HG02623 (cell line): ENCODE measurements at regions not wholly inside any gene's neighbourhood (a gene's known extent, or its start where the extent isn't known, plus 50 kb on each side); places are given as distances from the start of the nearest gene placed in this dataset.

Source experiments
- ATAC-seq: cut with Tn5 transposase; IDR thresholded peaks from one replicate; pipeline ENCODE4 v1.9.1; 2021; ENCODE audit warnings: moderate library complexity; ENCODE audit not compliant: unreplicated experiment

DNA sequence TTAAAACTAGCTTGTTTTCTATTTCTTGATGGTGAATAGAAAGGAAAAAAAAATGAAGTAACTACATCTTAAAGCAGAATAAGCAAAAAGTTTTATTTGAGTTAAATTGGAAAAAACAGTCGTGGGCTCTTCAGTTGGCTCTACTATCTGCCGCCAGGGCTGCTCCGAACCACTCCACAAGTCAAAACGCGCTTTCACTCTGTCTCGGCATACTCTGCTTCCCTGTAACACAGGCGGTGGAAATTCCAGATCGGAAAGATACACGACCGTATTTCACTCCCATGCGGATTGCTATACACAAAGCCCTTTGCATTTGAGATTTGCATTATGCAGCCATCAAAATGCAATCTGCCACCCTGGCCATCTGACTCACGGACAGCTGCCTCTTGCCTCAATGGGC is 505.6 kb downstream of the IRX1 start:
- ATAC-seq = no peak

- no peak for ATAC-seq
Observed at GRCh38 chr5:4104831-4105597, 509.4 kb downstream of the IRX1 start.

DNA sequence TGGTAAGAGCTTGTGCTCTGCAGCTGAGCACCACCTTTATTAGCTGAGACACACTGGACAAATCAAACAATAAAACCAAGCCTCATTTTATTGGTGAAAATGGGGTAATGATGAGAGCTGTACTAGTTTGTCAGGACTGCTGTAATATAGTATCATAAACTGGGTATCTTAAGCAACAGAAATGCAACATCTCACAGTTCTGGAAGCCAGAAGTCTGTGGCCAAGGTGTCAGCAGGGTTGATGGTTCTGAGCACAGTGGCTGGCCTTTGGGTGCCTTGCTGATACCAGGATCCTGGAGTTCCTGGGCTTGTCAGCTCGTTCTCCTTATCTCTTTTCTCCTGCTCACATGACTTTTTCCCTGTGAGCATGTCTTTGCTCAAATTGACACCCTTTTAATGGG is 513.1 kb downstream of the IRX1 start:
- no peak for ATAC-seq

DNA sequence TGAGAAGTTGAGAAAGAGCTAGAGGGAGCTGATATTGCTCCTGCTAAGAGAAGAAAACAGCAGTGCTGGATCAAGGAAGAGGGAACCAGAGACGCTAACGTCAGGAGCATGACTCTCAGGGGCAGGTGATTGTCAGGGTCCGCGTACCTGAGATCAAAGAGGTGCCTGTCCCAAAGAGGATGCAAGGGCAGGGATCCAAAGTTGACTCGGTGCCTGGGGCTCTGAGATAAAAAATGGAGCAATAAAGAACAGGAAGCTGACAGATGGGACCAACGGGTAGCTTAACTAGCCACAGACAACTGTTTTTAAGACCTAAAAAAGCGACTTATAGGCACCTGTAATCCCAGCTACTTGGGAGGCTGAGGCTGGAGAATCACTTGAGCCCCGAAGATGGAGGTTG is 517.8 kb downstream of the IRX1 start:
- ATAC-seq = no peak

DNA sequence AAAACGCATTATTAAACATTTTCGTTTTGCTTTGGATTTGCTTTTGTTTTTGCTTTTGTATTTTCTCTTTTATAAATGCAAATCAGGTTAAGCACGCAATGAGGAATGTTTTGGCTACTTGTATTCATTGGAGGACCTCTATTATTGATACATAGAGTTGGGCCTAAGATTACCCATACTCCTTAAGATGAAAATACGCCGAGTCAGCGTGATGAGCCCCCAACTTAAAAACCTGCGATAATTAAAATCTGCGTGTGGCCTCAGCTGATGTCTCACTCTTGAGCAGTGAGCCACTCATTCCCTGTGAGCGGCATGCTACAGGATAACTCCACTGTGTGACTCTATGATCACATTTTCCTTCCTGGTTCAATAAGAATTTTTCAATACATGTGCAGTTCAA is 518.3 kb downstream of the IRX1 start:
- no peak for ATAC-seq

DNA sequence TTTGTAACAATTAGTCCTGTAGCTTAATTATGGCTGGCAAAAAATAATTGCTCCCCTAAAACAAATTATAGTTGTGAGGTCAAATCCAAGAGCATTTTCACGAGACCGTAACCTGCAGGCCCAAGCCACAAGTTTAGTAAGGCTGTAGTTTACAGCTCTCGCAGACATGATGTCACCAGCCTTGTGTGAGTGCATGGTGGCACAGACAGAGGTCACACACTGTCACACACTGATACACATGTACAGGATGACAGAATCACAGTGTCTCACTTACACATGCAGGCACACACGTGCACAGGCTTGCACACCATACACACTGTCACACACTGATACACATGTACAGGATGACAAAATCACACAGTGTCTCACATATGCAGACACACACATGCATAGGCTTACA is 518.8 kb downstream of the IRX1 start:
- ATAC-seq = no peak

DNA sequence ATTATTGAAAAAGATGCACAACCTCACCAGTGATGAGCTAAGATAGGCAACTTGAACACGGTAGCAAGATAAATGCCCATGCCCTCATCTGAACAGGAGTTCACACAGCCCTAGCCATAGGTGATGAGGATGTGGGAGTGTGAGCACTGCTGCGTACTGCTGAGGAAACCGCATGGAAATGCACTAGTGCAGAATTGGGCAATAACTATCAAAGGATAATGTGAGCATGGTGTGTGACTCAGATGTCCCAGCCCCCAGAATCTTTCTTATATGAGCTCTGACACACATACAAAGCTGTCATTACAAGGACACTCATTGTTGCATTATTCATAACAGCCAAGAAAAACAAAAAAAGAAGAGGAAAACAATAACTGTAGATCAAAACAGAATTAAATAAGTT is 521.2 kb downstream of the IRX1 start:
- ATAC-seq = no peak

GRCh38 chr5:4124221-4124970 is 528.8 kb downstream of the IRX1 start:
- no peak for ATAC-seq

- no peak for ATAC-seq
Observed at GRCh38 chr5:4128994-4129393, 533.4 kb downstream of the IRX1 start.

GRCh38 chr5:4129523-4129922 is 533.9 kb downstream of the IRX1 start:
- ATAC-seq = no peak

DNA sequence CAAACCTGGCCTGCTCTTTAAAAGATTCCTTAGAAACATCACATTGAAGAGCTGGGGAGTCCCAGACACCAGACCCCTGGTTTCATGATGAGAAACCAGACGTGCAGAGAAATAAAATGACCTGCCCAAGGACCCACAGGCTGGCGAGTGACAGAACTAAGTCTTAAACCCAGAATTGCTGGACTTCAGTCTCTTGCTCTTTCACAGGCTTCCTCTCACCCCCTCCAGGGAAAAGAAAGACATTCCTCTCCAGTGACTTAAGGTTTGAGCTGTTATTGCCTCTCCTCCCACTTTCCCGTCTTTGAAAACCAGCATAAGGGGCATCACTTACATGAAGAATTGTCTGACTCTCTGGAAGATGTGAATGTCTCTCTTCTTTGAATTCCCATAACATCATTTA is 535.2 kb downstream of the IRX1 start:
- ATAC-seq = no peak

DNA sequence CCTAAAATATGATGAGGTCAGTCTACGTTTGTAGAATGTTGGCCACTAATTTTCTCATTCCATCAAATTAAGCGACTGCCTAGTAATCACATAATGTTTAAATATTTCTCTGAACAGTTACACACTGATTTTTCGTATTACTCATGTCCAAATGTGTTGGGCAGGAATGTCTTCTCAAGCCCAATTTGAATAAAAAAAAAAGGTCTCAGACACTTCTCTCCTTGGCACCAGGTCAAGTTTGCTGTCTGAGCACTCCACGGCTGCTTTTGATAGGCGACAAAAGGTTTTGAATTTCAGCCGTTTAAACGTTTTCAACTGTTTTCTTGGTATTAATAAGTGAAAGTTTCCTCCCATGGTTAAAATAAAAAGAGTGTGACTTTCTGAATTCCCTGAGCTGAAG is 542.1 kb downstream of the IRX1 start:
- ATAC-seq = no peak

DNA sequence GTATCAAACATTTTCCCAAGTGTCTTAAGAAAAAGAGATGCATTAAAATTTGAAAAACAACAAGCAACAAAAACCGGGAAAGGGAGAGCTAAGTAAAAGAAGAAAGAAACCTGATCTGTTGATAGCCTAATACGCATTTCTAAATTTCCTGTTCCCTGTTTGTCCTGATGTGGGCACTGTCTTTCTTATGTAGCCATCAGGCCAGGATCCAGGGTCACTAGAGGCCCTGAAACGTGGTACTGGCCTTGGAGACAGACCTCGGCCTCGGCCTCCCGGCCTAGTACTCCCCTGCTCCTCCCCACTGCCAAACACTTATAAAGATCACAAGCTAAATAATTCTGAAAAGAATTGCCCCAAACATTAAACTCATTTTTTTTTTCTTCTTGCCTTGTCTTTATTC is 547.2 kb downstream of the IRX1 start:
- no peak for ATAC-seq

DNA sequence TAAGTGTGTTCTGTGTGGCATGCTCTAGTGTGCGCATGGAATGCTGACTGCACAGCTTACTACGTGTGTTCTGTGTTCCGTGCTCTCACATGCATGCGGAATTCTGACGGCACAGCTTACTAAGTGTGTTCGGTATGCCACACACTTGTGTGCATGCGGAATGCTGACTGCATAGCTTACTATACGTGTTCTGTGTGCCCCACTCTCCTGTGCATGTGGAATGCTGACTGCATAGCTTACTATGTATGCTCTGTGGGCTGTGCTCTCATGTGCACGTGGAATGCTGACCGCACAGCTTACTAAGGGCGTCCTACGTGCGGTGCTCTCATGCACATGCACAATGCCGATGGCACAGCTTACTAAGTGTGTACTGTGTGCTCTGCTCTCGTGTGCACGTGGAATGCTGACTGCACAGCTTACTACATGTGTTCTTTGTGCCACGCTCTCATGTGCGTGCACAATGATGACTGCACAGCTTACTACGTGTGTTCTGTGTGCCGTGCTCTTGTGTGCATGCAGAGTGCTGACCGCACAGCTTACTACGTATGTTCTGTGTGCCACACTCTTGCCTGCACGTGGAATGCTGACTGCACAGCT is 548.9 kb downstream of the IRX1 start:
- ATAC-seq = no peak

DNA sequence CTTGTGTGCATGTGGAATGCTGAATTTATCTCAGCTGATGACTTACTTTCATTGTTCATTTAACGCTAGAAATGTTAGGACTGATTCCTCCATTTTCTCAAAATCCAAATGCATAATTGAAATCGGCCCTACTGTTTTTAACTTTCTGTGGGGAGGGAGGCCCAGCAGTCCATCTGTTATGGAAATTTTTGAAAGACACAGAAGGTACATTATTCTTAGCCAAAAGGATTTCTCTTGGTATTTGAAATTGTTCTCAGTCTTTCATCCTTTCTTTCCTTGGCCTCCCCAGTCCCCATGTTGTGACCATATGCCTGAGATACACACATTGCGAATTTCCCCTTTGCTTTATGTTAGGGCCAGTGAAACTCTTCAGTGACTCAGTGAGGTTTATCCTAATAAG is 549.9 kb downstream of the IRX1 start:
- no peak for ATAC-seq

DNA sequence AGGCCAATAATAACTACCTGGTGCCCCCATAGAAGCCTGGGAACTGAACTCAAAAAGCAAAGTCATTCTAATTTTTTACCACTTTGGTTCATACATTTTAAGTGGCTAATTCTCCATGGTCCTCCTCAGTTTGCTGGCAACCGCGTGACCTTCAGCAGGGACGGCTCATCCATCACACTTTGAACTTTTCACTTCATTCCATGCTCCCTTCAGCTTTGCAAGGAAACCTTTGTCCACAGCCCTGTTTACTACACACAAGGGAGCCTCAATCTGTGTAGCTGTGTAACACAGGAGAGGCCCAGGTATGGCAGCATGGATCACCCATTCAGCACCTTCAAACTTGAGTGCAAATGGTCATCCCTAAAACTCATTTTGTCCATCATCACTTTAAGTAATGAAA is 552.4 kb downstream of the IRX1 start:
- ATAC-seq = no peak

DNA sequence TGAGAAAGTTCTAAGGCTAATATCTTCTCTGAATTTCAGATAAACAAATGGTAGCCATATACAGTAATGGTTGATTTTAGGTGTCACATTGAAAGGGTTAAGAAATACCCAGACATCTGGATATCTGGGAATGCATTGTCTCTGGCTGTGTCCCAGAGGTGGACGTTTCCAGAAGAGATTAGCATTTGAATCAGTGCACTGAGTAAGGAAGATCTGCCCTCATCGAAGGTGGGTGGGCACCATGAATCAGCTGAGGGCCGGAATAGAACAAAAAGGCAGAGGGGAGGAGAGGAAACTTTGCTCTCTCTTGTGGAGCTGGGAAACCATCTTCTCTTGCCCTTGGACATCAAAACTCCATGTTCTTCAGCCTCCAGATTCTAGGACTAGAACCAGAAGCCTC is 554.4 kb downstream of the IRX1 start:
- ATAC-seq = no peak

DNA sequence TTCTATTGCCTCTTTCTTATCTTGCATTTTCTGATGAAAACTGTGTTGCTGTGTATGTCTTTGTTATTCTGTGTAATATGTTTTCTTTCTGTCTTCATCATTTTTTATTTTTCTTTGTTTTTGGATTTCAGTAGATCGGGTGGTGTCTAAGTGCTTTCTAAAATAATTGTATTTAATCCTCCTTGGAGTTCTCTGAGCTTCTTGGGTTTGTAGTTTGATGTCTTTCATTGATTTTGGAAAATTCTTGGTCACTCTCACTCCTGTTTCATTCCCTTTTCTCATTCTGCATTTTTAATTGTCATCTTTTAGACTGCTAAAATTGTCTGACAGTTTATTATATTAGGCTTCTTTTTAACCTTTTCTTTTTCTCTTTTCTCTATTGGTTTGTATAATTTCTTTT is 560.5 kb downstream of the IRX1 start:
- no peak for ATAC-seq

DNA sequence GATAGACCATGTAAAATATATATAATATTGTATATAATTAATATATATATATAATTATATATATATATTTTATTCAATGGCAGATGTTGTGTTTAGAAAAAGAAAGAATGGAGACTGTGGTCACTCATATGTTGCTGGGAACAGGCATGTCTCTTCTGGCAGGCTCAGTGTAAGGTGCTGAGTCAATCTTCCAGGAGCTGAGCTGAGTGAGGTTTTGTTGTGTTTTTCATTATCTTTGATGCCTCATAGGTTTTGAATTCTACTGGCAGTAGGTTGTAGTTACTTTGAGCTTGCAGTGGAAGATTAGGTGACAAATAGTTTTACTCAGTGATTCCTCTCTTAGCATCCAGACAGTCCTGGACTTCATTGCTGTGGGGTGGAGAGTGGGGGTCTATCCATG is 561.3 kb downstream of the IRX1 start:
- no peak for ATAC-seq

- ATAC-seq = no peak
Observed at GRCh38 chr5:4158750-4159447, 563.3 kb downstream of the IRX1 start.

DNA sequence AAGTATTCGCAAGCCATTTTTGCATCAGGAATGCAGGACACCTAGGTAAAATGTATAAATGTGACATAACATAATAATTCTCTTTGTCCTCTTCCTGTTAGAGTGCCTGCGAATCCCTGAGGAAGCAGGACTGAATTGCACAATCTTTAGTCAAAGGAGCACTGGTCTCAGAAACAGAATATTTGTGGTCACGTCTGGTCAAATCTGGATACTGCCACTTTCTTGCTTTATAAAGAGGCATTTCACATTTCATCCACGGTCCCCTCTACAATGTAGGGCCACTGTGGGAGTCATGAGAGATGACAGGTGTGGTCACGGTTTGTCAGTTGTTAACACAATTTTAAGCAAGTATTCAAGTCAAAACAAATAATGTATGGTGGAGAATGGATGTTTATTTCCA is 564.0 kb downstream of the IRX1 start:
- ATAC-seq = no peak

DNA sequence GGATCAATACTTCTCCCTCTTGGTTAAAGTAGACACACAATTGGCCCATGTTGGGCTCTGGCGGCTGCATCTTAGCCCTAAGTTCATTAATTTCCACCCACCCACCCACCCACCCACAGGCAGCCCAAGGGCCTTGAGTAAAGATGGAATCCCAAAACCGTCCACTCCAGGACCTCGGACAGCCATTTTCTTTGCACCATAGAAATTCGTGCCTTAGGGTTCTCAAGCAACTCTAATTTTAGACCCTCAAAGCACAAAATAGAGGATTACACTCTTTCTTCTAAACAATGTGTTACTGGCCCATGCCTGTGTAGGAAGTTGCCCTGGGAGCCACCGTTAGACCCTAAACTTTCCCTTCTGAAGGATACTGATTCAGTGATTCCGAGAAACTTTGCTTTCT is 568.5 kb downstream of the IRX1 start:
- ATAC-seq = no peak
